ENCODE measurements at regions not wholly inside any gene's neighbourhood (a gene's known extent, or its start where the extent isn't known, plus 50 kb on each side); places are given as distances from the start of the nearest gene placed in this dataset.

DNA sequence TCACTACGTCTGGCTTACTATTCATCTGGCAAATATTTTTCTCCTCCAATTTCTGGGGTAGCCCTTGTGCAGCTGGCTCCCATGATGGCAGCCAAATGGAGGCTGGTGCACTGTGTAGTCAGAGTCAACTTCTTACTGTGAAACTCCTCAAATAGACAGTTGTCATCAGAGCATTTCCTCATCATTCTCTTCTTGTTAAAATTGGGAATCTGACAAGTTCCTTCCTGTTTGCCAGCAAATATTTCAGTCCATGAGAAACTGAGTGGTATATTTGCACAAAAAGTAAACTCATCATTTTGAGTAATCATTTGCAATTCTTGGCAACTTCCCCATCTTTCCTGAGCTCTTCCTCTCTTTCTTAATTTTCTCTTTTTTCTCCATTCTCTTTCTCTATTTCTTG, 394.9 kb upstream of the RGS17 start (continued):
- TF ChIP-seq, protein P1, sequence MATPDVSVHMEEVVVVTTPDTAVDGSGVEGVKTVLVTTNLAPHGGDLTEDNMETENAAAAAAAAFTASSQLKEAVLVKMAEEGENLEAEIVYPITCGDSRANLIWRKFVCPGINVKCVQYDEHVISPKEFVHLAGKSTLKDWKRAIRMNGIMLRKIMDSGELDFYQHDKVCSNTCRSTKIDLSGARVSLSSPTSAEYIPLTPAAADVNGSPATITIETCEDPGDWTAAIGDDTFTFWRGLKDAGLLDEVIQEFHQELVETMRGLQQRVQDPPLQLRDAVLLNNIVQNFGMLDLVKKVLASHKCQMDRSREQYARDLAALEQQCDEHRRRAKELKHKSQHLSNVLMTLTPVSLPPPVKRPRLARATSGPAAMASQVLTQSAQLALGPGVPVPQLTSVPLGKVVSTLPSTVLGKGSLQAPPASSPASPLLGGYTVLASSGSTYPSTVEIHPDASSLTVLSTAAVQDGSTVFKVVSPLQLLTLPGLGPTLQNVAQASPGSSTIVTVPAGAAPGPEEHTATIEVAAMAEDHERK (CRISPR knock-in tag; IDR thresholded peaks at IDR 0.05; ENCODE audit: low read depth) = no peak
- TF ChIP-seq IKZF5 (CRISPR knock-in tag; IDR thresholded peaks at IDR 0.05) (no peak), MEF2D (CRISPR knock-in tag; IDR thresholded peaks at IDR 0.05) (no peak), ZC3H4 (CRISPR knock-in tag; IDR thresholded peaks at IDR 0.05; ENCODE audit: borderline replicate concordance) (no peak), SMARCC2 (IDR thresholded peaks at IDR 0.05) (no peak), ZNF18 (CRISPR knock-in tag; IDR thresholded peaks at IDR 0.05; ENCODE audit: insufficient replicate concordance) (no peak), AHR (CRISPR knock-in tag; IDR thresholded peaks at IDR 0.05) (no peak), BORCS8-MEF2B (CRISPR knock-in tag; IDR thresholded peaks at IDR 0.05) (no peak)
- TF ChIP-seq, protein P2, sequence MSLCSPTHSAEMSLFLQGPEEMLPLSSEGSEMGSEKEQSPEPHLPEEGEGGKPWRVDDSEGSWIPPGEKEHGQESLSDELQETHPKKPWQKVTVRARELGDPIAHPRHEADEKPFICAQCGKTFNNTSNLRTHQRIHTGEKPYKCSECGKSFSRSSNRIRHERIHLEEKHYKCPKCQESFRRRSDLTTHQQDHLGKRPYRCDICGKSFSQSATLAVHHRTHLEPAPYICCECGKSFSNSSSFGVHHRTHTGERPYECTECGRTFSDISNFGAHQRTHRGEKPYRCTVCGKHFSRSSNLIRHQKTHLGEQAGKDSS (CRISPR knock-in tag; IDR thresholded peaks at IDR 0.05; ENCODE audit: borderline replicate concordance, low read depth) = no peak
